HepG2 (cell line): ENCODE measurements at regions not wholly inside any gene's neighbourhood (a gene's known extent, or its start where the extent isn't known, plus 50 kb on each side); places are given as distances from the start of the nearest gene placed in this dataset.

ENCODE experiments used
- ATAC-seq: fragments of 200-7000 bp; cut with Tn5 transposase; 3 replicates; pipeline ENCODE4 v1.9.1; 2020; ENCODE audit warnings: mild to moderate bottlenecking, moderate library complexity
- BruUV-seq: library from RNA; stranded (reverse); fragments of 400-500 nt; replicated peaks from 2 replicates; lab custom pipeline; 2021; lab: Mats Ljungman, UMichigan
- CTCF ChIA-PET: fragments of 300-600 bp; formaldehyde crosslinking; extraction: SDS; loops from one replicate; lab custom pipeline; 2021; ENCODE audit warnings: low total read pairs, inconsistent platforms, low intra/inter-chr PET ratio; lab: Yijun Ruan, JAX
- POLR2A ChIA-PET: fragments of 350-600 bp; sonication (Branson Sonifier 250); formaldehyde crosslinking; loops from one replicate; lab custom pipeline; 2020; ENCODE audit warnings: antibody characterized with exemption, inconsistent platforms; lab: Yijun Ruan, JAX
- DNase-seq: peaks from one replicate; pipeline ENCODE4 v3.0.0-alpha.2; 2015; ENCODE audit warnings: low spot score
- FAIRE-seq: peaks from 3 replicates; lab custom pipeline; 2011; peaks lifted over from hg19 to GRCh38; lab: Jason Lieb, UNC
- H2AFZ ChIP-seq: one replicate; pipeline ENCODE4 v1.6.1; 2011; ENCODE audit warnings: low read length, inconsistent platforms
- H3K27ac ChIP-seq: fragments of 300-600 bp; 3 replicates; pipeline ENCODE4 v1.8.0; 2011; ENCODE audit warnings: mixed run types, mild to moderate bottlenecking, mixed read lengths, low read length, inconsistent platforms; ENCODE audit not compliant: insufficient read depth; ENCODE audit errors: extremely low read length
- H3K27me3 ChIP-seq, 2 experiments: fragments of 200-600 bp in 1 of 2; 2 replicates in 1 of 2; 3 replicates in 1 of 2; pipeline versions ENCODE4 v1.6.0 to v1.8.0; 2011; ENCODE audit warnings: low read length in 2 of 2, mild to moderate bottlenecking in 2 of 2, moderate library complexity in 2 of 2, inconsistent platforms in 1 of 2; ENCODE audit not compliant: insufficient read depth in 2 of 2, control insufficient read depth in 1 of 2
- H3K36me3 ChIP-seq, 2 experiments: fragments of 200-600 bp in 1 of 2; replicated peaks in 1 of 2; 2 replicates in 1 of 2; 3 replicates in 1 of 2; pipeline versions ENCODE4 v1.5.1 to v1.8.0; 2011; ENCODE audit warnings: low read length in 2 of 2, inconsistent platforms in 1 of 2; ENCODE audit not compliant: insufficient read depth in 2 of 2, control insufficient read depth in 1 of 2
- H3K4me1 ChIP-seq: 2 replicates; pipeline ENCODE4 v1.5.1; 2012; ENCODE audit warnings: low read length, inconsistent platforms; ENCODE audit not compliant: insufficient read depth
- H3K4me2 ChIP-seq: 2 replicates; pipeline ENCODE4 v1.6.0; 2011; ENCODE audit warnings: low read depth, low read length, inconsistent platforms
- H3K4me3 ChIP-seq, 3 experiments: fragments of 200-600 bp in 1 of 3; sonication (generic), shearing (Covaris generic) in 1 of 3; replicated peaks in 1 of 3; 2 replicates each; pipeline ENCODE4 v1.5.1; 2011 to 2016; ENCODE audit warnings: low read length in 3 of 3, inconsistent platforms in 2 of 3, low read depth in 2 of 3, mild to moderate bottlenecking in 2 of 3, control low read depth in 1 of 3, mixed read lengths in 1 of 3; ENCODE audit not compliant: insufficient read depth in 1 of 3
- H3K79me2 ChIP-seq: one replicate; pipeline ENCODE4 v1.6.1; 2011; ENCODE audit warnings: low read length, inconsistent platforms; ENCODE audit not compliant: insufficient read depth
- H3K9ac ChIP-seq: 2 replicates; pipeline ENCODE4 v1.6.0; 2011; ENCODE audit warnings: mild to moderate bottlenecking, low read depth, low read length, inconsistent platforms; ENCODE audit not compliant: insufficient read depth
- H3K9me3 ChIP-seq: 2 replicates; pipeline ENCODE4 v1.5.1; 2012; ENCODE audit warnings: mild to moderate bottlenecking, low read length
- H4K20me1 ChIP-seq: 2 replicates; pipeline ENCODE4 v1.6.0; 2011; ENCODE audit warnings: inconsistent platforms, mild to moderate bottlenecking, low read length, moderate library complexity; ENCODE audit not compliant: insufficient read depth
- AKAP8 ChIP-seq: sonication (generic); formaldehyde crosslinking; IDR thresholded peaks from 2 replicates; pipeline ENCODE4 v1.5.1; 2020; ENCODE audit warnings: mild to moderate bottlenecking, missing genetic modification reagents
- CBX1 ChIP-seq: IDR thresholded peaks from one replicate; pipeline ENCODE4 v1.6.1; 2016; ENCODE audit warnings: antibody characterized with exemption, low read depth
- CEBPB ChIP-seq: IDR thresholded peaks from 2 replicates; pipeline ENCODE4 v1.6.1; 2011; ENCODE audit warnings: low read depth, low read length, improper control_type of control experiment, borderline replicate concordance
- CHCHD3 ChIP-seq: sonication (generic); formaldehyde crosslinking; IDR thresholded peaks from 2 replicates; pipeline ENCODE4 v1.8.0; 2022; ENCODE audit warnings: mild to moderate bottlenecking, missing genetic modification reagents, moderate library complexity
- KLF12 ChIP-seq: sonication (generic); formaldehyde crosslinking; IDR thresholded peaks from 2 replicates; pipeline ENCODE4 v1.4.0; 2020; ENCODE audit warnings: missing genetic modification reagents, borderline replicate concordance
- MAFK ChIP-seq, 2 experiments: IDR thresholded peaks in 1 of 2; conservative IDR thresholded peaks in 1 of 2; 2 replicates each; pipeline ENCODE4 v1.6.1; 2011; ENCODE audit warnings: improper control_type of control experiment in 2 of 2, low read length in 2 of 2
- MED13 ChIP-seq: sonication (generic); formaldehyde crosslinking; IDR thresholded peaks from 2 replicates; pipeline ENCODE4 v1.5.0; 2020; ENCODE audit warnings: missing genetic modification reagents
- MIXL1 ChIP-seq: IDR thresholded peaks from 2 replicates; pipeline ENCODE4 v1.6.1; 2016
- TAF15 ChIP-seq: fragments of 200-400 bp; formaldehyde crosslinking; IDR thresholded peaks from one replicate; pipeline ENCODE4 v1.6.1; 2018; ENCODE audit warnings: mild to moderate bottlenecking, low read depth, low read length; ENCODE audit not compliant: poor library complexity, severe bottlenecking
- ZBTB26 ChIP-seq: IDR thresholded peaks from 2 replicates; pipeline ENCODE4 v1.6.1; 2016; ENCODE audit warnings: missing compliant biosample characterization, missing genetic modification reagents, borderline replicate concordance
- ZNF263 ChIP-seq: sonication (generic); formaldehyde crosslinking; IDR thresholded peaks from 2 replicates; pipeline ENCODE4 v1.4.0; 2020; ENCODE audit warnings: missing genetic modification reagents
- ZNF484 ChIP-seq: sonication (generic); formaldehyde crosslinking; IDR thresholded peaks from 2 replicates; pipeline ENCODE4 v1.5.1; 2020; ENCODE audit warnings: mild to moderate bottlenecking, low read depth, missing genetic modification reagents, borderline replicate concordance
- ZNF546 ChIP-seq: sonication (generic); formaldehyde crosslinking; conservative IDR thresholded peaks from 2 replicates; pipeline ENCODE4 v1.8.1; 2023; ENCODE audit warnings: mild to moderate bottlenecking, missing genetic modification reagents
- ZNF773 ChIP-seq: sonication (generic); formaldehyde crosslinking; IDR thresholded peaks from 2 replicates; pipeline ENCODE4 v1.4.0; 2020; ENCODE audit warnings: missing genetic modification reagents, borderline replicate concordance
- ZSCAN22 ChIP-seq: sonication (generic); formaldehyde crosslinking; IDR thresholded peaks from 2 replicates; pipeline ENCODE4 v1.4.0; 2020; ENCODE audit warnings: mild to moderate bottlenecking, missing genetic modification reagents
- WGBS: methylation state at CpG from one replicate; pipeline ENCODE4 v1.1.6; 2017; ENCODE audit warnings: low lambda C conversion rate; 5-methylcytosine and 5-hydroxymethylcytosine counted together
- in situ Hi-C: cut with HindIII; loops from 2 replicates; pipeline ENCODE4 v1.10.0; 2017; ENCODE audit warnings: low pct_unique_long_range_greater_than_20kb; ENCODE audit not compliant: extremely low pct_ligation_motif_present
- intact Hi-C: fragments of 100-400 bp; cut with micrococcal nuclease; formaldehyde crosslinking; loops from one replicate; pipeline ENCODE4 v1.10.0; 2022; ENCODE audit not compliant: unreplicated experiment

DNA sequence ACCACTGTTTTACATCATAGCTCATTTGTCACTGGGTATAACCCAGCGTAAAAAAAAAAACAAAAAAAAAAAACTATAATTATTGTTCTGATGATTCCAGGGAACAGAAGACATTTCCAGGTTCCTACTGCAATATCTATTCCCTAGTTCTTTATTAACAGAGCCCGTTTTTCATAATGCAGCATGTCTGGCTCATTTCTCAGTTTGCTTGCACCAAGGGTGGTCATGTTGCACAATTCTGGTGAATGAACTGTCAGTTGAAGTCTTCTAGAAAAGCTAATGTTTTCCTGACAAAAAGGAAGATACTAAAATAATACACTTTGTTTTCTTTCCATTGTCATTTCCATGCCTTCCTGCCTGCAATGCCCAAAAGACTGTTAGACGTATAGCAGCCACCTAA lies 180.1 kb downstream of the RDH14 start:
- in situ Hi-C loops, result no loop called here
- no peak overlapping the region for H3K4me3 ChIP-seq
- no TSS peak for BruUV-seq
- no peak overlapping the region for H2AFZ ChIP-seq
- no peak for TF ChIP-seq MIXL1 (CRISPR knock-in tag)
- TF ChIP-seq ZSCAN22 (CRISPR knock-in tag), result no peak
- TF ChIP-seq CEBPB, result 0 out of 2 replicates have a peak, but pooled peaks have one; percentile 10
- no peaks in the 10 kb centered on the region for H3K36me3 ChIP-seq
- no peaks in the 10 kb centered on the region for H3K27me3 ChIP-seq
- no peaks in the 10 kb centered on the region for H3K4me1 ChIP-seq
- intact Hi-C loops, result loop anchor here (5.0 kb wide), 1 partner anchor 797 kb away; no protein-coding TSS in a partner anchor
- H3K27ac ChIP-seq, result no peak overlapping the region
- no peak for FAIRE-seq
- 3% methylated on average over 3 of the region's 3 CpGs for WGBS
- no peaks in the 10 kb centered on the region for H4K20me1 ChIP-seq
- H3K9me3 ChIP-seq, result no peaks in the 10 kb centered on the region
- no peak for DNase-seq
- ChIA-PET CTCF (no interaction called here), POLR2A (no interaction called here)
- no peak overlapping the region for H3K9ac ChIP-seq
- H3K4me2 ChIP-seq, result no peak overlapping the region
- no peak for ATAC-seq
- no peaks in the 10 kb centered on the region for H3K79me2 ChIP-seq

DNA sequence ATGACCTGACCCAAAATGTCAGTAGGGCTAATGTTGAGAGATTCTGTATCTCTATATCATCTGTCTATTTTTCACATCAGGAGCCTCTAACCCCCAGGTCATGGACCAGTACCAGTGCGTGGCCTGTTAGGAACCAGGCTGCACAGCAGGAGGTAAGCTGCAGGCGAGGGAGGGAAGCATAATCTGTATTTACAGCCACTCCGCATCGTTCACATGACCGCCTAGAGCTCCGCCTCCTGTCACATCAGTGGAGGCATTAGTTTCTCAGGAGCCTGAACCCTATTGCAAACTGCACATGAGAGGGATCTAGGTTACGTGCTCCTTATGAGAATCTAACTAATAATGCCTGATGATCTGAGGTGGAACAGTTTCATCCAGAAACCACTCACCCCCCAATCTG lies 180.6 kb downstream of the RDH14 start:
- ChIA-PET CTCF (no interaction called here), POLR2A (no interaction called here)
- in situ Hi-C loops, result loop anchor here (5.0 to 10.0 kb wide), 2 partner anchors 528 to 665 kb away; no protein-coding TSS in a partner anchor
- H3K4me1 ChIP-seq, result no peaks in the 10 kb centered on the region
- intact Hi-C loops, result loop anchor here (5.0 to 10.0 kb wide), 3 partner anchors 165 to 797 kb away; no protein-coding TSS in a partner anchor
- 5% methylated on average over 7 of the region's 7 CpGs for WGBS
- no peaks in the 10 kb centered on the region for H3K27me3 ChIP-seq
- H4K20me1 ChIP-seq, result no peaks in the 10 kb centered on the region
- FAIRE-seq, result no peak
- no peaks in the 10 kb centered on the region for H3K79me2 ChIP-seq
- no peaks in the 10 kb centered on the region for H3K9me3 ChIP-seq
- TF ChIP-seq CBX1, result no peak
- no peak for TF ChIP-seq AKAP8
- no peak for TF ChIP-seq ZNF263
- TF ChIP-seq ZNF773 (CRISPR knock-in tag), result no peak
- TF ChIP-seq MED13 (CRISPR knock-in tag), result no peak
- no peak for TF ChIP-seq CHCHD3 (CRISPR knock-in tag)
- TF ChIP-seq ZNF484 (CRISPR knock-in tag), result no peak
- no peak for TF ChIP-seq MAFK (conservative IDR thresholded peaks at IDR 0.05 in 1 of 2, IDR thresholded peaks at IDR 0.05 in 1 of 2; ENCODE audit: low read length in 2 of 2)
- TF ChIP-seq KLF12 (CRISPR knock-in tag), result no peak
- TF ChIP-seq ZBTB26 (CRISPR knock-in tag), result no peak
- no peak for TF ChIP-seq TAF15
- TF ChIP-seq ZNF546 (CRISPR knock-in tag), result no peak
- no peak for ATAC-seq
- no peak overlapping the region for H3K27ac ChIP-seq
- no TSS peak for BruUV-seq
- no peak overlapping the region for H3K4me2 ChIP-seq
- no peaks in the 10 kb centered on the region for H3K36me3 ChIP-seq
- no peak overlapping the region for H2AFZ ChIP-seq
- no peak overlapping the region for H3K9ac ChIP-seq
- H3K4me3 ChIP-seq, result no peak overlapping the region
- no peak for DNase-seq
